ENCODE measurements at regions not wholly inside any gene's neighbourhood (a gene's known extent, or its start where the extent isn't known, plus 50 kb on each side); places are given as distances from the start of the nearest gene placed in this dataset.

- Histone ChIP-seq H3K4me1 (ENCODE audit: insufficient read depth, low read length, poor library complexity, severe bottlenecking) (peaks cover 72% of the 10 kb centered on the region), H3K36me3 (ENCODE audit: insufficient read depth, low read length) (no peaks in the 10 kb centered on the region), H3K79me2 (ENCODE audit: insufficient read depth, low read depth, low read length) (no peaks in the 10 kb centered on the region), H3K9me3 (ENCODE audit: low read length) (no peaks in the 10 kb centered on the region), H3K4me2 (ENCODE audit: low read length) (0 out of 2 replicates have a peak overlapping the region, but pooled peaks have one; percentile 44), H4K20me1 (ENCODE audit: insufficient read depth, low read length) (no peaks in the 10 kb centered on the region), H3K9me2 (ENCODE audit: insufficient read depth, low read length) (no peaks in the 10 kb centered on the region), H3K27ac (ENCODE audit: low read depth, low read length, poor library complexity, severe bottlenecking) (no peak overlapping the region), H3K4me3 (ENCODE audit: low read depth, low read length, poor library complexity, severe bottlenecking) (no peak overlapping the region), H2AFZ (ENCODE audit: low read length) (no peak overlapping the region)
- intact Hi-C loops (cut with micrococcal nuclease; ENCODE audit: unreplicated experiment) = no loop called here
- CTCF ChIA-PET (ENCODE audit: unreplicated experiment) = no interaction called here
- POLR2A ChIA-PET = interaction anchor here (0.5 to 0.6 kb wide), 2 partner anchors 591 to 1009 kb away, joined by 3 to 4 read pairs; partner anchors contain the start of gene CTBP2
- no peak for DNase-seq (ENCODE audit: low spot score)
- TF ChIP-seq EZH2phosphoT487 (IDR thresholded peaks at IDR 0.05; ENCODE audit: borderline replicate concordance, low read depth, low read length) (no peak), CTCF (conservative IDR thresholded peaks at IDR 0.05; ENCODE audit: low read length) (no peak)
- BruUV-seq (replicated peaks) = no TSS peak
Measured at GRCh38 chr10:124151466-124152095, 58.2 kb upstream of the CHST15 start.

- ChIA-PET POLR2A (interaction anchor here (0.6 kb wide), 1 partner anchor 1010 kb away, joined by 4 read pairs; the partner anchor contains the start of gene CTBP2), CTCF (ENCODE audit: unreplicated experiment) (no interaction called here)
- no peaks in the 10 kb centered on the region for H3K36me3 ChIP-seq (ENCODE audit: insufficient read depth, low read length)
- H3K27ac ChIP-seq (ENCODE audit: low read depth, low read length, poor library complexity, severe bottlenecking) = no peak overlapping the region
- no peak overlapping the region for H3K4me2 ChIP-seq (ENCODE audit: low read length)
- peaks cover 79% of the 10 kb centered on the region for H3K4me1 ChIP-seq (ENCODE audit: insufficient read depth, low read length, poor library complexity, severe bottlenecking)
- no peaks in the 10 kb centered on the region for H3K9me2 ChIP-seq (ENCODE audit: insufficient read depth, low read length)
- no peak overlapping the region for H2AFZ ChIP-seq (ENCODE audit: low read length)
- no peak for DNase-seq (ENCODE audit: low spot score)
- H4K20me1 ChIP-seq (ENCODE audit: insufficient read depth, low read length) = no peaks in the 10 kb centered on the region
- BruUV-seq (replicated peaks) = no TSS peak
- no peak overlapping the region for H3K4me3 ChIP-seq (ENCODE audit: low read depth, low read length, poor library complexity, severe bottlenecking)
- H3K9me3 ChIP-seq (ENCODE audit: low read length) = no peaks in the 10 kb centered on the region
- intact Hi-C loops (cut with micrococcal nuclease; ENCODE audit: unreplicated experiment) = no loop called here
- TF ChIP-seq EZH2phosphoT487 (IDR thresholded peaks at IDR 0.05; ENCODE audit: borderline replicate concordance, low read depth, low read length) (no peak), CTCF (conservative IDR thresholded peaks at IDR 0.05; ENCODE audit: low read length) (no peak)
- H3K79me2 ChIP-seq (ENCODE audit: insufficient read depth, low read depth, low read length) = no peaks in the 10 kb centered on the region
Measured at GRCh38 chr10:124150807-124151417, 57.5 kb upstream of the CHST15 start.

GRCh38 chr10:124150189-124150806 lies 56.9 kb upstream of the CHST15 start:
- CTCF ChIA-PET (ENCODE audit: unreplicated experiment) = no interaction called here

More at GRCh38 chr10:124150189-124150806, 56.9 kb upstream of the CHST15 start:
- Histone ChIP-seq H3K4me1 (ENCODE audit: insufficient read depth, low read length, poor library complexity, severe bottlenecking) (peaks cover 85% of the 10 kb centered on the region), H3K4me2 (ENCODE audit: low read length) (peak overlapping the region; percentile 60), H3K9me3 (ENCODE audit: low read length) (no peaks in the 10 kb centered on the region), H3K79me2 (ENCODE audit: insufficient read depth, low read depth, low read length) (no peaks in the 10 kb centered on the region), H4K20me1 (ENCODE audit: insufficient read depth, low read length) (no peaks in the 10 kb centered on the region), H3K27ac (ENCODE audit: low read depth, low read length, poor library complexity, severe bottlenecking) (peak overlapping the region; percentile 67), H3K36me3 (ENCODE audit: insufficient read depth, low read length) (no peaks in the 10 kb centered on the region), H3K4me3 (ENCODE audit: low read depth, low read length, poor library complexity, severe bottlenecking) (no peak overlapping the region), H2AFZ (ENCODE audit: low read length) (peak overlapping the region; percentile 56; the same call in 1 of the 2 replicates), H3K9me2 (ENCODE audit: insufficient read depth, low read length) (no peaks in the 10 kb centered on the region)
- POLR2A ChIA-PET = no interaction called here
- no peak for TF ChIP-seq EZH2phosphoT487 (IDR thresholded peaks at IDR 0.05; ENCODE audit: borderline replicate concordance, low read depth, low read length)
- no peak for TF ChIP-seq CTCF (conservative IDR thresholded peaks at IDR 0.05; ENCODE audit: low read length)
- BruUV-seq (replicated peaks) = no TSS peak
- intact Hi-C loops (cut with micrococcal nuclease; ENCODE audit: unreplicated experiment) = no loop called here
- DNase-seq (ENCODE audit: low spot score) = no peak
